Small intestine (tissue), 7 donors: ENCODE measurements at regions not wholly inside any gene's neighbourhood (a gene's known extent, or its start where the extent isn't known, plus 50 kb on each side); places are given as distances from the start of the nearest gene placed in this dataset.

Experiments used
- DNase-seq, 2 donors: peaks; one replicate each; pipeline versions ENCODE4 v3.0.0 to v3.0.0-alpha.2; 2013
- FAIRE-seq: peaks from 2 replicates; lab custom pipeline; 2012; peaks lifted over from hg19 to GRCh38; lab: Jason Lieb, UNC
- H3K27ac ChIP-seq, 3 donors: one replicate each; pipeline ENCODE4 v1.5.1; 2013; ENCODE audit warnings: low read length in 2 of 3, mild to moderate bottlenecking in 2 of 3, control low read depth in 1 of 3, inconsistent platforms in 1 of 3, low read depth in 1 of 3, moderate library complexity in 1 of 3
- H3K27me3 ChIP-seq, 3 donors: one replicate each; pipeline ENCODE4 v1.6.1; 2013; ENCODE audit warnings: low read length in 3 of 3, inconsistent platforms in 1 of 3; ENCODE audit not compliant: control insufficient read depth in 3 of 3, insufficient read depth in 3 of 3
- H3K36me3 ChIP-seq, 3 donors: one replicate each; pipeline ENCODE4 v1.6.1; 2013; ENCODE audit warnings: low read length in 3 of 3, inconsistent platforms in 1 of 3, low read depth in 1 of 3, mild to moderate bottlenecking in 1 of 3, moderate library complexity in 1 of 3; ENCODE audit not compliant: control insufficient read depth in 3 of 3, insufficient read depth in 2 of 3
- H3K4me1 ChIP-seq, 3 donors: one replicate each; pipeline ENCODE4 v1.6.1; 2013; ENCODE audit warnings: low read length in 2 of 3, inconsistent platforms in 1 of 3, low read depth in 1 of 3, mild to moderate bottlenecking in 1 of 3, moderate library complexity in 1 of 3; ENCODE audit not compliant: control insufficient read depth in 3 of 3, insufficient read depth in 2 of 3
- H3K4me3 ChIP-seq, 3 donors: one replicate each; pipeline ENCODE4 v1.5.1; 2013; ENCODE audit warnings: low read length in 3 of 3, control low read depth in 1 of 3, inconsistent platforms in 1 of 3, low read depth in 1 of 3, mild to moderate bottlenecking in 1 of 3, moderate library complexity in 1 of 3
- H3K9me3 ChIP-seq, 2 donors: one replicate each; pipeline ENCODE4 v1.6.1; 2013; ENCODE audit warnings: low read depth in 1 of 2, low read length in 1 of 2; ENCODE audit not compliant: control insufficient read depth in 2 of 2, insufficient read depth in 1 of 2
- WGBS, 3 donors: extraction: QIAGEN DNeasy Blood & Tissue Kit; methylation state at CpG; one replicate each; pipeline ENCODE4 v1.1.7; 2013; 5-methylcytosine and 5-hydroxymethylcytosine counted together
- donor health status: healthy with polysubstance abuse.
- donor health status: control.
- donor health status: control.
- donor health status: Bipolar disorder and iron deficiency.
- donor health status: healthy.

DNA sequence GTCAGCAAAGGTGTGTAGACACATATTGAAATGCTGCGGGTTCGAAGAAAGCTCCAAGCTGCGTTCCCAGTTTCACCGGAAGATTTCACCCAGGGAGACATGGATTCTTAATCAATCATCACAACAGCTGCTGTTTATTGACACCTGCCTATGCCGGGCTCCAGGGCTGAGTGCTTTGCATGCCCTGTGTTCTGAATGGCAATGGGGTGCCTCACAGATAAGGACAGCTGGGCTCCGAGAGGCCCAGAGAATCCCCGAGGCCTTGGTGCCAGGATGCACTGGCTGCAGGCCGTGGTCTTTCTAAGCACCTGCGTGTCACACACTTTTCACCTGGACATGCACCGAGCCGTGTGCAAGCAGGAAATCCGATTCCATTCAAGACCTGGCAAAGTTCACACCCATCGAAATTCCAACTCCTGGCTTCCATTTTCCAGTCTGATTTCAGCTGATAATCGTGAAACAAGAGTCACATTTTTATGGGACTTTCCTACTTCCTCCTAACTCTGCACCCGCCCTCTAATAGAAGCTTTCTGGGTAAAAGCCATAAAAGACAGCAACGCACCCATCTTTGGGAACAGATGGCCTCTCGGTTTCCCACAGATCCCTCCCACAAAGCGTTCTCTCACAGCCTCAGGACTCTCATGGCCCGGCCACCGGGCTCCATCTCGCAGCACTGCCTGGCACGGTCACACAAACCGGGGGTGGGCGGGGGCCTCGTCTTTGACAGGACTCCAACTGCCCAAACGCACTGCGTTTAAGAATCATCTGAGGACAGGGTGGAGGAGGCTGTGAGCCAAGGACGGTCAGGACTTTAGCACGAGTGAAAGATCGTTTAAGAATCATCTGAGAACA, 245.6 kb upstream of the SALL3 start:
- 35 to 75% (median 61%) methylated on average over 30 of the region's 30 CpGs for WGBS, 3 donors
- Histone ChIP-seq H3K9me3 (no peaks in the 10 kb centered on the region), H3K4me1 (no peaks in the 10 kb centered on the region), H3K27me3 (peaks cover 0 to 2% (median 0%) of the 10 kb centered on the region in 3 donors), H3K4me3 (no peak overlapping the region), H3K27ac (no peak overlapping the region), H3K36me3 (no peaks in the 10 kb centered on the region)
- FAIRE-seq (no peak), DNase-seq (peak in 1 of 2 donors; percentile 29)

DNA sequence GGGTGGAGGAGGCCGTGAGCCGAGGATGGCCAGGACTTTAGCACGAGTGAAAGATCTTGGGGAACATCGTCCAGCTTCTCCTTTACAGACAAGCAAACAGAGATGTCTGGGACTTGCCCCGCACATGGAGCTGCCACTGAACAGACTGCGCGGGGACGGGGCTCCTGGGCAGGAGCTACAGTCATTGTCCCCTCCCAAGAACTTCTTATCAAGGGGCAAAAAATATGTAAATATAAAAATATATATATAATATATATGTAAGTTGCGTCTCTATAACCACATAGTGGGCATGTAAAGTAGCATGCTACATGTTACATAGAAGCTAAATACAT, 245.0 kb upstream of the SALL3 start:
- WGBS, 3 donors: 66 to 88% (median 77%) methylated on average over 9 of the region's 9 CpGs
- FAIRE-seq (no peak), DNase-seq (no peak)
- no peak overlapping the region for H3K4me3 ChIP-seq
- no peaks in the 10 kb centered on the region for H3K36me3 ChIP-seq
- H3K27ac ChIP-seq: no peak overlapping the region
- no peaks in the 10 kb centered on the region for H3K27me3 ChIP-seq
- H3K9me3 ChIP-seq: no peaks in the 10 kb centered on the region
- no peaks in the 10 kb centered on the region for H3K4me1 ChIP-seq

GRCh38 chr18:78735131-78736014, 244.2 kb upstream of the SALL3 start:
- Histone ChIP-seq H3K27ac (no peak overlapping the region), H3K4me3 (no peak overlapping the region), H3K27me3 (no peaks in the 10 kb centered on the region), H3K4me1 (no peaks in the 10 kb centered on the region), H3K9me3 (no peaks in the 10 kb centered on the region), H3K36me3 (no peaks in the 10 kb centered on the region)
- DNase-seq: no peak
- FAIRE-seq: no peak
- whole genome bisulfite sequencing, 3 donors: 91 to 94% (median 93%) methylated on average over 48 of the region's 48 CpGs

GRCh38 chr18:78736015-78736690, 243.5 kb upstream of the SALL3 start:
- no peak overlapping the region for H3K27ac ChIP-seq
- H3K36me3 ChIP-seq: no peaks in the 10 kb centered on the region
- H3K4me1 ChIP-seq: no peaks in the 10 kb centered on the region
- H3K9me3 ChIP-seq: no peaks in the 10 kb centered on the region
- no peak for DNase-seq
- no peak for FAIRE-seq
- no peaks in the 10 kb centered on the region for H3K27me3 ChIP-seq
- 91 to 92% (median 92%) methylated on average over 33 of the region's 33 CpGs for WGBS, 3 donors
- H3K4me3 ChIP-seq: no peak overlapping the region

DNA sequence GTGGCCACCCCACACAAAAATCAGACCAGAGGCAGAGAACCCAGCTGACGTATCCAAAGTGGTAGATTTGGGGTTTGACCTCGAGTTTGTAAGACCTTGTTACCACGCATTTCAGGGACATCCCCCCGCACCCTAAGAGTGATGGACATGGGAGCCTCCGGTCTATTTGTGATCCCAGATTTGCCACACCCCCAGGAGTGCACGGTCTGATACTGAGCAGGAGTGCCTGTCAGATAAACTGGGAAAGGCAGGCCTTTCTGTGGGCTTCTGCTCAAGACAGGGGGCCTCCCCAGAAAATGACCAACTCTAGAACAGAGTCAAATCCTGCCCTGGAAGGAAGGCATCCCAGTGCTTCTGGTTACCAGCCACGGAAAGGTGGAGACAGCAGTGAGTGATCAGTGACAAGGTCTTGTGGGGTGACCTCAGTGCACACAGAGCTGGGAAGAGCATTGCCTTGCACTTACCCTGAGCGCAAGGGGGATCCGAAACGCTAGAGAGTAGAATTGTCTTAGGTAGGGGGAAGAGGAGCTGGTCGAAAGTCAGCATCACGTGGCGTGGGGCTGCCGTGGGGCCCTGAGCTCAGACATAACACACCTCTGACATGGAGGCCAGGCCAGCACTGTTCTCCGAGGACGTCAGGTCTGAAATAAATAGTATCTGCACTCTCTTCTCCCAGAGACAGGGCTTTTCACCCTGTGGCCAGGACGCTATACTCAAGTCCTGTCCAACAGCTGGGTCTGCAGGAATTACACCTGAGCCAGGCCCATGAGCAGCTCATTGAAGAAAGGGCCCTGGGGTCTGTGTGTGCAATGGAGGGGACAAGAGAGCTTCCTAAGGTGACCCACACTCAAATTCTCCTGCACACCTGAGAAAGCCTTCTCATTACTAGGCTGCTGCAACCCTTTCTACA, 242.4 kb upstream of the SALL3 start:
- WGBS, 3 donors: 79 to 83% (median 82%) methylated on average over 17 of the region's 17 CpGs
- H3K9me3 ChIP-seq: no peaks in the 10 kb centered on the region
- H3K36me3 ChIP-seq: no peaks in the 10 kb centered on the region
- no peak overlapping the region for H3K27ac ChIP-seq
- no peaks in the 10 kb centered on the region for H3K4me1 ChIP-seq
- FAIRE-seq (no peak), DNase-seq (no peak)
- no peaks in the 10 kb centered on the region for H3K27me3 ChIP-seq
- H3K4me3 ChIP-seq: no peak overlapping the region

- DNase-seq: no peak
Measured at GRCh38 chr18:78738076-78738690, 241.4 kb upstream of the SALL3 start.

GRCh38 chr18:78739115-78739514, 240.5 kb upstream of the SALL3 start:
- DNase-seq (no peak), FAIRE-seq (no peak)

More at GRCh38 chr18:78738076-78738690, 241.4 kb upstream of the SALL3 start:
- WGBS, 3 donors: 89 to 93% (median 92%) methylated on average over 5 of the region's 5 CpGs
- no peak for FAIRE-seq
- no peaks in the 10 kb centered on the region for H3K36me3 ChIP-seq
- H3K27ac ChIP-seq: no peak overlapping the region
- H3K27me3 ChIP-seq: no peaks in the 10 kb centered on the region
- H3K4me1 ChIP-seq: no peaks in the 10 kb centered on the region
- no peaks in the 10 kb centered on the region for H3K9me3 ChIP-seq
- H3K4me3 ChIP-seq: no peak overlapping the region

More at GRCh38 chr18:78739115-78739514, 240.5 kb upstream of the SALL3 start:
- Histone ChIP-seq H3K27ac (no peak overlapping the region), H3K4me3 (no peak overlapping the region), H3K9me3 (no peaks in the 10 kb centered on the region), H3K36me3 (no peaks in the 10 kb centered on the region), H3K4me1 (no peaks in the 10 kb centered on the region), H3K27me3 (no peaks in the 10 kb centered on the region)
- 94 to 95% (median 95%) methylated on average over 3 of the region's 3 CpGs for WGBS, 3 donors
